Right lobe of liver (tissue), 4 donors: ENCODE measurements at regions not wholly inside any gene's neighbourhood (a gene's known extent, or its start where the extent isn't known, plus 50 kb on each side); places are given as distances from the start of the nearest gene placed in this dataset.

Experiments used
- POLR2A ChIP-seq: fragments of 450-650 bp; IDR thresholded peaks from one replicate; pipeline ENCODE4 v1.6.1; 2017; ENCODE audit warnings: antibody characterized with exemption, mild to moderate bottlenecking
- TF ChIP-seq, protein P1 (sequence below), 4 donors: fragments of 200-600 bp in 3 of 4; fragments of 450-650 bp in 1 of 4; IDR thresholded peaks; one replicate each; pipeline versions ENCODE4 v1.5.1 to v1.8.0; 2016 to 2022; ENCODE audit warnings: antibody characterized with exemption in 4 of 4, mild to moderate bottlenecking in 2 of 4
- donor health status: DM: no; HTN: no; CAD: no.
- donor health status: DM: no; HTN: no; CAD: no.
- donor health status: DM: no; HTN: yes; CAD: no.

DNA sequence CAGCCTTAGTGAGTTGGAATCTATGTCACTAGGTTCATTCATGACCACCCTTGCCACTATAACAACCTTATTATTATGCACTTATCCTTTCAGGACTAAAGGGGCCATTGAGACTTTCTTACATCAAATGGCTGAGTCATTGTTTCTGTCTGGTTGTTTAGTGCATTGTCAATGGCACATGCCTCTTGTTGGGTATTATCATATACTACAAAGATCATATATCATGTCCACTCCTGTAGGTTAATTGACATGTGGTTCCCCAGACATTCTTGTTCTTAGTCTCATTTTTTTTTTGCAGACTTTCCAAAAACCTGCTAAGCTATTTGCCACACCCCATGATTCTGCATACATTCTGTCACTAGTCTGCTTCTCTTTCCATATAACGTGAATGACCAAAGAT is 66.7 kb upstream of the PRDM9 start:
- TF ChIP-seq, protein P1, sequence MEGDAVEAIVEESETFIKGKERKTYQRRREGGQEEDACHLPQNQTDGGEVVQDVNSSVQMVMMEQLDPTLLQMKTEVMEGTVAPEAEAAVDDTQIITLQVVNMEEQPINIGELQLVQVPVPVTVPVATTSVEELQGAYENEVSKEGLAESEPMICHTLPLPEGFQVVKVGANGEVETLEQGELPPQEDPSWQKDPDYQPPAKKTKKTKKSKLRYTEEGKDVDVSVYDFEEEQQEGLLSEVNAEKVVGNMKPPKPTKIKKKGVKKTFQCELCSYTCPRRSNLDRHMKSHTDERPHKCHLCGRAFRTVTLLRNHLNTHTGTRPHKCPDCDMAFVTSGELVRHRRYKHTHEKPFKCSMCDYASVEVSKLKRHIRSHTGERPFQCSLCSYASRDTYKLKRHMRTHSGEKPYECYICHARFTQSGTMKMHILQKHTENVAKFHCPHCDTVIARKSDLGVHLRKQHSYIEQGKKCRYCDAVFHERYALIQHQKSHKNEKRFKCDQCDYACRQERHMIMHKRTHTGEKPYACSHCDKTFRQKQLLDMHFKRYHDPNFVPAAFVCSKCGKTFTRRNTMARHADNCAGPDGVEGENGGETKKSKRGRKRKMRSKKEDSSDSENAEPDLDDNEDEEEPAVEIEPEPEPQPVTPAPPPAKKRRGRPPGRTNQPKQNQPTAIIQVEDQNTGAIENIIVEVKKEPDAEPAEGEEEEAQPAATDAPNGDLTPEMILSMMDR (IDR thresholded peaks at IDR 0.05): no peak
- TF ChIP-seq POLR2A: no peak
